HL-60 (cell line): ENCODE measurements at regions not wholly inside any gene's neighbourhood (a gene's known extent, or its start where the extent isn't known, plus 50 kb on each side); places are given as distances from the start of the nearest gene placed in this dataset.

Source experiments
- DNase-seq, 2 experiments: peaks; one replicate each; pipeline ENCODE4 v3.0.0-alpha.2; 2010 to 2020; ENCODE audit warnings: low read depth in 1 of 2, low spot score in 1 of 2
- H3K27ac ChIP-seq: fragments of 250-450 bp; sonication (Bioruptor Pico); replicated peaks from 2 replicates; pipeline ENCODE4 v1.5.1; 2020; ENCODE audit warnings: mild to moderate bottlenecking, moderate library complexity
- H3K27me3 ChIP-seq: fragments of 250-450 bp; sonication (Bioruptor Pico); 2 replicates; pipeline ENCODE4 v1.5.1; 2021; ENCODE audit warnings: mild to moderate bottlenecking, moderate library complexity; ENCODE audit not compliant: insufficient read depth, poor library complexity, severe bottlenecking
- H3K4me3 ChIP-seq: replicated peaks from 2 replicates; pipeline ENCODE4 v1.5.1; 2011; ENCODE audit warnings: mild to moderate bottlenecking, control low read depth, low read length; ENCODE audit not compliant: insufficient read depth
- CTCF ChIP-seq: IDR thresholded peaks from one replicate; pipeline ENCODE4 v1.5.1; 2011; ENCODE audit warnings: low read length, control low read depth, inconsistent platforms; ENCODE audit not compliant: insufficient read depth
- GABPA ChIP-seq: IDR thresholded peaks from 2 replicates; pipeline ENCODE4 v1.6.1; 2012; ENCODE audit warnings: low read depth
- POLR2AphosphoS5 ChIP-seq: IDR thresholded peaks from 2 replicates; pipeline ENCODE4 v1.6.1; 2012; ENCODE audit warnings: low read depth
- REST ChIP-seq: IDR thresholded peaks from 2 replicates; pipeline ENCODE4 v1.6.1; 2012; ENCODE audit warnings: low read depth; ENCODE audit not compliant: insufficient replicate concordance
- SPI1 ChIP-seq: IDR thresholded peaks from 2 replicates; pipeline ENCODE4 v1.6.1; 2012; ENCODE audit warnings: low read depth, mild to moderate bottlenecking, borderline replicate concordance

- no peaks in the 10 kb centered on the region for H3K27me3 ChIP-seq
- no peak for DNase-seq
- H3K27ac ChIP-seq = no peak overlapping the region
- TF ChIP-seq CTCF (no peak), REST (no peak), POLR2AphosphoS5 (no peak), SPI1 (no peak), GABPA (no peak)
- no peak overlapping the region for H3K4me3 ChIP-seq
Observed at GRCh38 chr4:23337292-23337691, 552.6 kb downstream of the PPARGC1A start.

- no peak overlapping the region for H3K4me3 ChIP-seq
- H3K27me3 ChIP-seq = no peaks in the 10 kb centered on the region
- no peak for TF ChIP-seq REST
- 0 out of 2 replicates have a peak, but pooled peaks have one; percentile 14 for TF ChIP-seq GABPA
- TF ChIP-seq SPI1 = no peak
- TF ChIP-seq CTCF = no peak
- TF ChIP-seq POLR2AphosphoS5 = no peak
- peak overlapping the region; percentile 71 for H3K27ac ChIP-seq
- DNase-seq = peak; percentile 84 to 85
Observed at GRCh38 chr4:23333946-23334878, 555.6 kb downstream of the PPARGC1A start.

- peak in 1 of 2 experiments; percentile 44 for DNase-seq
- H3K27me3 ChIP-seq = no peaks in the 10 kb centered on the region
- no peak overlapping the region for H3K4me3 ChIP-seq
- H3K27ac ChIP-seq = peak overlapping the region; percentile 71
- TF ChIP-seq POLR2AphosphoS5 (no peak), GABPA (no peak), CTCF (no peak), REST (no peak), SPI1 (no peak)
Observed at GRCh38 chr4:23333556-23333945, 556.3 kb downstream of the PPARGC1A start.
